ENCODE measurements at regions not wholly inside any gene's neighbourhood (a gene's known extent, or its start where the extent isn't known, plus 50 kb on each side); places are given as distances from the start of the nearest gene placed in this dataset.

DNA sequence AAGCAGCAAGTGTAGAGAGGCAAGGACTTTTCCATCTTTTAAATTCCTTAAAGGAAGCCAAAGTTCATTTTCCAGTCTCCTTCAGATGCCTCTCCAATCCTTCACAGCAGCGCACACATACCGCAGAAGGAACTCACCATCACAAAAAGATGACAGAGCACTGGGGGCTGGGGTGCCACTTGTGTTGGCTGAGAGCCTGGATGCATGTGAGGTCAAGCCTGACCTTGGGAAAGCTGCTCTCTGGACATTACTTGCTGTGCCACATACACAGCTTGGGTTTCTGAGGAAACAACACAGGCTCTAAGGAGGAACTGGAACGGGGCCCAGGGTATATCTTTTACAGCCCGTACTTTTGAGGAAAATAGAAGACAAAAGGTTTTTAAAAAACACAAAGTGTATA is 364.3 kb upstream of the MEX3C start:
- TF ChIP-seq CTCF (IDR thresholded peaks at IDR 0.05) = no peak

DNA sequence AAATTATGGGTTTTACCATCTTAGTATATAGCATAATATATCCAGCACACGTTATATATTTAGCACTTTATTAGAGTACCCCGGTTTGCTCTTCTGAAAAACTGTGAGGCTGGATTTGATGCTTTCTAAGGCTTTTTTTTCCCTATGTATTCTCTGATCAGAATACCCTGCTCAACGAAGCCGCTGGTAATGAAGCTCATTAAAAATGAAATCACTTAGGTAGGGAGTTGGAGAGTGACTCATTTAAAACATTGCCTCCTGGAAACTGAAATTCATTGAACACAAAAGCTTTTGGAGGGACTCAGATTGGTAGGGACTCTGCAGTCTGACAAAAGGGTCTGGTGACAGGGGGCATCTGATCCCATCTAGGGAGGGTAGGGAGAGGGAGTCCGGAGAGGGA is 365.4 kb upstream of the MEX3C start:
- no peak for TF ChIP-seq CTCF (IDR thresholded peaks at IDR 0.05)

DNA sequence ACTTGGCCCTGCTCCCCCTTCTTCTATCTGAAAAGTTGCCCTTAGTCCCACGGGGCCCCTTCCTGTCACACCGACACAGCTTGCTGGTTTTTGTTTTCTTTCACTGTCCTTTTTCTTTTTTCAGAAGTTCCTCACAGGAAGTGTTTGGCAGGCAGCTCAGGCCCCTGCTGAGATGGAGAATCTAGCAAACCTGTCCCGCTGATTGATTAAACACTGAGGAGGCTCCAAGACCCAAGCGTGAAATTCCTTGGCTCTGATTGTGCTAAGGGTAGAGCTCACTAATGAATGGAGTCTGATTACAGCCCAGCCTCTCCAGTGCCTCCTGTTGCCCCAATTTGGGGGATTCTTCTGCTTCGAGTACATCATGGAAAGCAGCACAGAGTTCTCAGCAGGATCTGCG is 365.9 kb upstream of the MEX3C start:
- TF ChIP-seq CTCF (IDR thresholded peaks at IDR 0.05) = no peak

DNA sequence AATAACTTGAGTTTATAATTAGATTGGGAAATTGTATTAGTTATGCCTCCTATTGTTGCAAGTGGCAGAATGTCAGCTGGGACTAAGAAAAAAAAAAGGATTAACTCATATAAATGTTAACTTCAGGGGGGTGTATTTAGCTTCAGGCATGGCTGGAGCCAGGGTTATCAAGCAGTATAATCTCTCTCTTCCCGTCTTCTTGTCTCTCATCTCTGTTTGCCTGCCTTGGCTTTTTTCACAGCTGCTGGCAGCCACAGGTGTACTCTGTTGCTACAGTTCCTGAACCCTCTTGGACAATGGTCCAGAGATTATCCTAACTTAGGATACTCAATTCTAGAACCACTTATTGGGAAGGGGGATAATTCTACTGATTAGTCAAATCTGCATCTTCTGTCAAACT is 370.7 kb upstream of the MEX3C start:
- no peak for TF ChIP-seq CTCF (IDR thresholded peaks at IDR 0.05)

- no peak for TF ChIP-seq CTCF (IDR thresholded peaks at IDR 0.05)
These were observed 371.7 kb upstream of the MEX3C start for GRCh38 chr18:51569153-51569552.

- TF ChIP-seq CTCF (IDR thresholded peaks at IDR 0.05) = no peak
These were observed 372.1 kb upstream of the MEX3C start for GRCh38 chr18:51569561-51569960.

DNA sequence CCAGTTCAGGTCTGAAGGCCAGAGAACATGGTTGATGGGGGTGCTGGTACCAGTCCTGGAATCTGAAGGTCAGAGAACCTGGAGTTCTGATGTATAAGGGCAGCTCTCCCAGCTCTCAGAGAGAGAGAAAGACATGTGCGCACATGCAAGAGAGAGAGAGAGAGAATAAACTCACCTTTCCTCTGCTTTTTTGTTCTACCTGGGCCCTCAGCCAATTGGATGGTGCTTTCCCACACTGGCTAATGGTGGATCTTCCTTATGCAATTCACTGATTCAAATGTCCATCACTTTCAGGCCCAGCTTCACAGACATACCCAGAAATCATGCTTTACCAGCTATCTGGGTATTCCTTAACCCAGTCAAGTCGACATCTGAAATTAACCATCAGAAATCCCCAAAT is 377.7 kb upstream of the MEX3C start:
- TF ChIP-seq CTCF (IDR thresholded peaks at IDR 0.05) = no peak

DNA sequence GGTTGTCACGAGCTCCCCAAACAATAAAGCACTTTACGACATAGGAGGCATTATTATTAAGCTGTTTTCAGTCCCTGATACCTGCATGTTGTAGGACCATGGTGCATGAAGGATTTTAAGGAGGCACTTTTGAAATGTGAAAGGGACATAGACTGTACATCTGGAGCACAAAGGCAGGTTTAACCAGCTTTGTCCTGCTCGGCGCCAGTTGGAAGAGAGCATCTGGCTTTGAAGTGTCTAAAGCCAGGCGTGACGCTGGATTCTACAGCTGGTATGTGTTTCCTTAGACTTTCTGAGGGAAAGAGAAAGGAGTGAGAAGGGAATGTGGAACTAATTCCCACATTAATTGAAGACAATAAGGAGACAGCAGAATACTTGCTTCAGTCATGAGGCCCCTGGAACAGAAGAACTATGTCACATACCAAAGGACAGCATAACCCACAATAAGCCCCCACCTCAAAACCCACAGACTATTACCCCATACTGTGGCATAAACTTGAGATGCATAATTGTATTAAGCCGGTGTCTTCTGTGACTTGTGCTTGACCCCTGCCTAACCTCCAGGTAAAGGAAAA is 381.0 kb upstream of the MEX3C start:
- no peak for TF ChIP-seq CTCF (IDR thresholded peaks at IDR 0.05)

All from LNCAP (cell line).